Right lobe of liver (tissue), 6 donors: ENCODE measurements at regions not wholly inside any gene's neighbourhood (a gene's known extent, or its start where the extent isn't known, plus 50 kb on each side); places are given as distances from the start of the nearest gene placed in this dataset.

Experiments used
- ATAC-seq, 4 donors: fragments of 200-7000 bp; cut with Tn5 transposase; one replicate each; pipeline ENCODE4 v1.9.1; 2020; ENCODE audit warnings: mild to moderate bottlenecking in 4 of 4, moderate library complexity in 4 of 4
- DNase-seq, 3 donors: peaks; one replicate each; pipeline ENCODE4 v3.0.0-alpha.2; 2020
- H3K27ac ChIP-seq, 3 donors: fragments of 200-600 bp; one replicate each; pipeline ENCODE4 v1.8.0; 2022
- H3K27me3 ChIP-seq, 2 donors: fragments of 200-600 bp; one replicate each; pipeline ENCODE4 v1.8.0; 2022
- H3K36me3 ChIP-seq, 4 donors: fragments of 200-600 bp; sonication (generic) in 1 of 4; one replicate each; pipeline versions ENCODE4 v1.5.1 to v1.8.0; 2017 to 2022; ENCODE audit warnings: control low read depth in 1 of 4
- H3K4me1 ChIP-seq, 4 donors: fragments of 200-600 bp; sonication (generic) in 1 of 4; one replicate each; pipeline versions ENCODE4 v1.5.1 to v1.8.0; 2017 to 2022; ENCODE audit warnings: control low read depth in 1 of 4
- H3K4me3 ChIP-seq, 3 donors: fragments of 200-600 bp; one replicate each; pipeline ENCODE4 v1.8.0; 2022
- H3K9me3 ChIP-seq, 4 donors: fragments of 200-600 bp; sonication (generic) in 1 of 4; one replicate each; pipeline versions ENCODE4 v1.5.1 to v1.8.0; 2017 to 2022; ENCODE audit warnings: control low read depth in 1 of 4
- POLR2A ChIP-seq: fragments of 450-650 bp; IDR thresholded peaks from one replicate; pipeline ENCODE4 v1.6.1; 2017; ENCODE audit warnings: antibody characterized with exemption, mild to moderate bottlenecking
- WGBS: methylation state at CpG from one replicate; pipeline ENCODE4 v1.1.6; 2018; ENCODE audit warnings: low coverage, low lambda C conversion rate; ENCODE audit not compliant: insufficient coverage; ENCODE audit errors: missing lambda C conversion rate; 5-methylcytosine and 5-hydroxymethylcytosine counted together
- intact Hi-C, 2 donors: fragments of 100-400 bp; cut with DNase I; formaldehyde crosslinking; loops; one replicate each; pipeline versions ENCODE4 v1.11.2 to v1.14.1; 2022
- TF ChIP-seq, protein P1 (sequence below), 4 donors: fragments of 200-600 bp in 3 of 4; fragments of 450-650 bp in 1 of 4; IDR thresholded peaks; one replicate each; pipeline versions ENCODE4 v1.5.1 to v1.8.0; 2016 to 2022; ENCODE audit warnings: antibody characterized with exemption in 4 of 4, mild to moderate bottlenecking in 2 of 4
- donor health status: DM: no; HTN: yes; CAD: no.
- donor health status: DM: no; HTN: no; CAD: no.
- donor health status: DM: no; HTN: no; CAD: no.
- donor health status: DM: no; HTN: yes; CAD: no.
- donor health status: DM: no; HTN: yes; CAD: no.

GRCh38 chr3:69563151-69563550 is 176.1 kb upstream of the MITF start:
- DNase-seq (no peak), ATAC-seq (no peak)
- TF ChIP-seq POLR2A, result no peak
- TF ChIP-seq, protein P1, sequence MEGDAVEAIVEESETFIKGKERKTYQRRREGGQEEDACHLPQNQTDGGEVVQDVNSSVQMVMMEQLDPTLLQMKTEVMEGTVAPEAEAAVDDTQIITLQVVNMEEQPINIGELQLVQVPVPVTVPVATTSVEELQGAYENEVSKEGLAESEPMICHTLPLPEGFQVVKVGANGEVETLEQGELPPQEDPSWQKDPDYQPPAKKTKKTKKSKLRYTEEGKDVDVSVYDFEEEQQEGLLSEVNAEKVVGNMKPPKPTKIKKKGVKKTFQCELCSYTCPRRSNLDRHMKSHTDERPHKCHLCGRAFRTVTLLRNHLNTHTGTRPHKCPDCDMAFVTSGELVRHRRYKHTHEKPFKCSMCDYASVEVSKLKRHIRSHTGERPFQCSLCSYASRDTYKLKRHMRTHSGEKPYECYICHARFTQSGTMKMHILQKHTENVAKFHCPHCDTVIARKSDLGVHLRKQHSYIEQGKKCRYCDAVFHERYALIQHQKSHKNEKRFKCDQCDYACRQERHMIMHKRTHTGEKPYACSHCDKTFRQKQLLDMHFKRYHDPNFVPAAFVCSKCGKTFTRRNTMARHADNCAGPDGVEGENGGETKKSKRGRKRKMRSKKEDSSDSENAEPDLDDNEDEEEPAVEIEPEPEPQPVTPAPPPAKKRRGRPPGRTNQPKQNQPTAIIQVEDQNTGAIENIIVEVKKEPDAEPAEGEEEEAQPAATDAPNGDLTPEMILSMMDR (IDR thresholded peaks at IDR 0.05), result no peak
- Histone ChIP-seq H3K36me3 (no peaks in the 10 kb centered on the region), H3K27ac (no peak overlapping the region), H3K27me3 (no peaks in the 10 kb centered on the region), H3K4me3 (no peak overlapping the region), H3K9me3 (no peaks in the 10 kb centered on the region), H3K4me1 (peaks cover 0 to 7% (median 0%) of the 10 kb centered on the region in 4 donors)
- WGBS, result 90% methylated on average over 3 of the region's 3 CpGs
- intact Hi-C loops, result no loop called here

GRCh38 chr3:69562020-69562419 is 176.1 kb upstream of the FRMD4B start:
- intact Hi-C loops, result no loop called here
- ATAC-seq, result no peak
- WGBS, result 35% methylated on average over 4 of the region's 4 CpGs

DNA sequence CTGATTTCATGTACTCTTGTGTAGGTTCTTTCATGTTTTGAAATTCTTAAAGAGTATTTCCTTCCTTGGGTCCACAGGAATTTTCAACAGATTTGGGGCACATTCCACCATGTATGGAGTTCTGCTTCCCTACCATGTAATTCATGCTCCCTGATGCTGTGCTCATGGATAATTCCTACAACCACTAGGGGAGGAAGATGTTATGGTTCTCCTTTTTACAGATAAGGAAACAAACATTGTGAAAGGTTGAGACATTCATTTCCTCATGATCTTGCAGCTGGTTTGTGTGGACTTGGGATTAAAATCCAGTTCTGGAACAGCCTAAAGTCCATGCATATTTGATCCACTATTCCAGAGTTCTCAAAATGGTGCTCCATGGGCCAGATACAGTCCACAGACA is 174.9 kb upstream of the FRMD4B start:
- no peaks in the 10 kb centered on the region for H3K9me3 ChIP-seq
- H3K4me3 ChIP-seq, result no peak overlapping the region
- intact Hi-C loops, result no loop called here
- no peak for ATAC-seq
- H3K4me1 ChIP-seq, result peaks cover 0 to 7% (median 0%) of the 10 kb centered on the region in 4 donors
- H3K27ac ChIP-seq, result no peak overlapping the region
- TF ChIP-seq, protein P1 (IDR thresholded peaks at IDR 0.05), result no peak
- TF ChIP-seq POLR2A, result no peak
- H3K36me3 ChIP-seq, result no peaks in the 10 kb centered on the region
- H3K27me3 ChIP-seq, result no peaks in the 10 kb centered on the region
- DNase-seq, result no peak

More at GRCh38 chr3:69562020-69562419, 176.1 kb upstream of the FRMD4B start:
- no peaks in the 10 kb centered on the region for H3K36me3 ChIP-seq
- H3K4me3 ChIP-seq, result no peak overlapping the region
- H3K9me3 ChIP-seq, result no peaks in the 10 kb centered on the region
- TF ChIP-seq POLR2A, result no peak
- TF ChIP-seq, protein P1 (IDR thresholded peaks at IDR 0.05), result no peak
- H3K27ac ChIP-seq, result no peak overlapping the region
- no peak for DNase-seq
- H3K4me1 ChIP-seq, result peaks cover 0 to 7% (median 0%) of the 10 kb centered on the region in 4 donors
- no peaks in the 10 kb centered on the region for H3K27me3 ChIP-seq

DNA sequence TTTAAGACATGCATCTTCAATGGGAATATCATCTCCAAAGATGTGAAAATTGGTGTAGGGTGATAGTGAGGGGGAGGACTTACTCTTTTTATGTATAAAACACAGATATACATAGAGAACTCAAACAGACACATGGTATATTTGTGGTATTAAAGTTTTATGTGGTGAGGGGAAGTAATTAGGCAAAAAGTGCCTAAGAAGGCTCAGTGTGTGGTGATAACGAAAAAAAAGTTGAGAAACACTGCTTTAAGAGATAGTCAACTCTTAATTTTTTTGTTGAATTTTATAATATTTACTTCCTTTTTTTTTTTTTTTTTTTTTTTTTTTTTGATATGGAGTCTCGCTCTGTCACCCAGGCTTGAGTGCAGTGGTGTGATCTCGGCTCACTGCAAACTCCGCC is 174.2 kb upstream of the FRMD4B start:
- Histone ChIP-seq H3K27ac (no peak overlapping the region), H3K9me3 (no peaks in the 10 kb centered on the region), H3K4me1 (peaks cover 0 to 7% (median 0%) of the 10 kb centered on the region in 4 donors), H3K4me3 (no peak overlapping the region), H3K27me3 (no peaks in the 10 kb centered on the region), H3K36me3 (no peaks in the 10 kb centered on the region)
- intact Hi-C loops, result no loop called here
- no peak for ATAC-seq
- TF ChIP-seq POLR2A, result no peak
- TF ChIP-seq, protein P1 (IDR thresholded peaks at IDR 0.05), result no peak
- 69% methylated on average over 2 of the region's 4 CpGs for WGBS
- no peak for DNase-seq

- Histone ChIP-seq H3K9me3 (no peaks in the 10 kb centered on the region), H3K27ac (no peak overlapping the region), H3K4me3 (no peak overlapping the region), H3K4me1 (peaks cover 0 to 16% (median 0%) of the 10 kb centered on the region in 4 donors), H3K27me3 (no peaks in the 10 kb centered on the region), H3K36me3 (no peaks in the 10 kb centered on the region)
- intact Hi-C loops, result no loop called here
- ATAC-seq (peak; percentile 91 to 96 (median 92)), DNase-seq (peak in 1 of 3 donors; percentile 75)
- TF ChIP-seq, protein P1 (IDR thresholded peaks at IDR 0.05), result no peak
- TF ChIP-seq POLR2A, result no peak
- 5% methylated on average over 2 of the region's 2 CpGs for WGBS
These were observed 173.0 kb upstream of the FRMD4B start for GRCh38 chr3:69558912-69559311.
